A204.1 (cell line): ENCODE measurements at regions not wholly inside any gene's neighbourhood (a gene's known extent, or its start where the extent isn't known, plus 50 kb on each side); places are given as distances from the start of the nearest gene placed in this dataset.

Experiments
- FAIRE-seq: peaks from 2 replicates; lab custom pipeline; 2012; peaks lifted over from hg19 to GRCh38; lab: Jason Lieb, UNC

GRCh38 chr5:105978011-105978410 lies 1692.7 kb downstream of the EFNA5 start:
- FAIRE-seq = no peak

GRCh38 chr5:105977163-105977562 lies 1693.6 kb downstream of the EFNA5 start:
- no peak for FAIRE-seq

- FAIRE-seq = no peak
Measured at GRCh38 chr5:105970919-105971318, 1699.8 kb downstream of the EFNA5 start.

- no peak for FAIRE-seq
Measured at GRCh38 chr5:105968981-105969380, 1701.8 kb downstream of the EFNA5 start.

- FAIRE-seq = no peak
Measured at GRCh38 chr5:105963696-105964255, 1707.0 kb downstream of the EFNA5 start.

- no peak for FAIRE-seq
Measured at GRCh38 chr5:105961572-105961971, 1709.2 kb downstream of the EFNA5 start.

DNA sequence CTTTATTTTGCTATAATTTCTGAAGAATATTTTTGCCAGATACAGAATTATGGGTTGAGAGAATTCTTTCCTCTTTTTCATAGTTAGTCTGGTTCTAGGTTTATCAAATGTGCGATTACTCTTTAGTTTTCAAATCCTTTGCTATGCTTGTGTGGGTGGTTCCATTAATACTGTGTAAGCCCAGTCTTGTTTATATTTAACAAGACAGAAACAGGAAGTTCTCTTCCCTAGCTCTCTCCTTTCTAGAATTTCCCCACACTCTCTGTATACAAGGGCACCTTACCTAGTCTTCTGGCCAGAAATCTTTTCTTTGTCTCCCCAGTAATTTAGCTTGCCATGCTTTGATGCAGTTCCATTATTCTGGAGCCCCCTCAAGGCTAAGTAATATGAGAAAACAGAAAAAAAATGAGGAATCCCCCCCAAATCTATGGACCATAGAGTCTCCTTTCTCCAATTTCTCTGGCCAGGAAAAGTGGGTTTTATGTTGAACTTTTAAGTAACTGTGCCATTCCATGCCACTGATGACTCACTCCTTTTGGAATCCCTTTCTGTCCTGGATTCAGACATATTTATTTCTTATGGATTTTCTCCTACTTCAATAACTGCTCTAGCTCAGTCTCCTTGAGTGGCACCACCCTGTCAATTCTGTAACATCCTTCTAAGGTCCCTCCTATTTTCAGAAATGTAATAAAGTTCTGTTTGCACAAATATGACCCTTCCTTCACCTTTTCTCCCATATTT lies 1714.1 kb downstream of the EFNA5 start:
- no peak for FAIRE-seq

GRCh38 chr5:105954341-105954740 lies 1716.4 kb downstream of the EFNA5 start:
- FAIRE-seq = no peak

DNA sequence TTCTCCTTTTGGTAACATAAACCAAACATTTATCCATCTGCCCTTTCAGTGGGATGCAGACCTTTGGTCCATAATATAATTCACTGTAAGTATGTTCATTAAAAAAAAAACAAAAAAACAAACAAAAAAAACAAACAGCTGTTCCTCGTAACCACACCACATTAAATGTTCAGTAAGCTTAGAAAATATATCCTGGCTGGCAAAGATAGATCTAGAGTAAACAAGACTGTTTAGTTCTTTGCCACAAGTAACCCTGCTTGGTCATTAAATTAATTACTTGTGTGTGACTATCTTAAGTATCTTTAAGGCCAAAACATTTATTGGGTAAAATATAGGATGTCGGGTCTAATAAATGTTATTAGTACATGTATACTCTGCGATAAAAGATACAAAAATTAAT lies 1717.1 kb downstream of the EFNA5 start:
- no peak for FAIRE-seq

DNA sequence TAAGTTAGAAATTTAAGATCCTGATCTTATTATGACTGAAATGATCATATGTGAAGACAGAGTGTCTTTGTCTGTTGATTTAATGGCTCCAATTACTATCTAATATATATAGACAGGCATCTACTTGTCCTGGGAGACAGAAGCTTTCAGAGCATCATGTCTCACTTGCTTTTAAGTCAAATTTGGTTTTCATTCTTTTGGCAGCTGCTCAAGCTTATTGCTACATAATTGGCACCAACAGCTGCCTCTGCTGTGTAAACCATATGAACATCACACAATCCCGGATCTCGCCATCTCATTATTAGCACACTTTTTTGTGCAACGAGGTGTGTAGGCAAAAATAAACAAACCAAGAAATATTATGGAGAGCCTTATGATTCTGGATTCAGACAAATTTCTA lies 1717.9 kb downstream of the EFNA5 start:
- no peak for FAIRE-seq

DNA sequence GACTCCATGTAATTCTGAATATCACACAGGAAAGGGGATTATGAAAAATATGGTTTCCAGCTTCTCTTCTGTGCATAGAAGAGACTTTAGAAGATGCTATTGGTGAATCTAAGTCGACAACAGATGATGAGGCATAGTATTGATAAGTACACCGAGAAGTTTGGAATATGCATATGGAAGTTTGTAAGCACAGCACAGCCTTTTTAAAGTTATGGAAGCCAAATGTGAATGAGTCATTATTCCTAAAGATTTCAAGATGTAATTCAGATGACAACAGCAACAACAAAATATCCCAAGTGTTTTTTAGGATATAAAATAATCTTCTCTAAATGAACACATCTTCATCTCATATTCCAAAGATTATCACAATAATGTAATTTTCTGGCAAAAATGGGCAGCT lies 1723.3 kb downstream of the EFNA5 start:
- FAIRE-seq = no peak

DNA sequence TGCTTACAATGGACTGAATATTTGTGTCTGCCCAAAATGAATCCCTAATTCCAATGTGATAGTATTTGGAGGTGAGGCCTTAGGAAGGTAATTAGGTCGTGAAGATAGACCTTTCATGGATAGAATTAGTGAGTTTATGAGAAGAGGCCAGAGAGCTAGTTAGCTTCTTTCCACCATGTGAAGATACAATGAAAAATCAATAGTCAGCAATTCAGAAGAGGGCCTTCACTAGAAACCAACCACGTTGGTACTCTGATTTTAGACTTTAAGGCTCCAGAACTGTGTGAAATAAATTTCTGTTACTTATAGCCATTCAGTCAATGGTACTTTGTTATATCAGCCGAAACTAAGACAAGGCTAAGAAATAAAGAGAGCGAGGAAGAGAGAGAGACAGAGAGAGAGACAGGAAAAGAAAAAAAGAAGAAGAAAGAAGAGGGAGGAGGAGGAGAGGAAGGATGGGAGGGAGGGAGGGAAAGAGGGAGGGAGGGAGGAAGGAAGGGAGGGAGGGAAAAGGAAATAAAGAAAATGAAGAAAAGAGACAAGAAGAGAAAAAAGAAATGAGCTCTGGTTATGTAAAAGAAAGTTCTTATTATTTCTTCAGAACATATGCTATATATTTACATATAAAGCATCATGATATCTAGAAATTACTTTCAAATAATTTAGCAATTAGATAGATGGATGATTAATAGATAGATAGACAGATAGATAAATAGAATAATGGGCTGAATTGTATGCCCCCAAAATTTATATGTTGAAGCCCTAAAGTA lies 1725.3 kb downstream of the EFNA5 start:
- no peak for FAIRE-seq

DNA sequence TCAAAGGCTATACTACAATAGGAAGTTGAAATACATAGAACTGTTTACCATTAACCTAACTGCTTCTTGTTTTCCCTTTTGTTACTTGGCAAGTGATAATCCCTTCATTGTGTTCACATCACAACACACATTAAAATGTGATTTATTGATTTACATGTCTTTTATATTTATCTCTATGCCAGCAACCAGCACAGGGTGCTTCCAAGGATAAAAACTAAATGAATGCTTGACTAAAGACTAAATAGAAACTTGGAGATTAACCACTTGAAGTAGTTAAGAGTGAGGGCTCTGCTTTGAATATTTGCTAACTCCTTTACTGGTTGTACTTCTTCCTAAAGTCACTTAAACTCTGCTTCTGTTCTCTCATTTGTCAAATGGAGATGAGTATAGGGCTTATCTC lies 1730.6 kb downstream of the EFNA5 start:
- no peak for FAIRE-seq

GRCh38 chr5:105934171-105934570 lies 1736.6 kb downstream of the EFNA5 start:
- FAIRE-seq = no peak

GRCh38 chr5:105931881-105932421 lies 1738.8 kb downstream of the EFNA5 start:
- no peak for FAIRE-seq

- no peak for FAIRE-seq
Measured at GRCh38 chr5:105929858-105930257, 1740.9 kb downstream of the EFNA5 start.

DNA sequence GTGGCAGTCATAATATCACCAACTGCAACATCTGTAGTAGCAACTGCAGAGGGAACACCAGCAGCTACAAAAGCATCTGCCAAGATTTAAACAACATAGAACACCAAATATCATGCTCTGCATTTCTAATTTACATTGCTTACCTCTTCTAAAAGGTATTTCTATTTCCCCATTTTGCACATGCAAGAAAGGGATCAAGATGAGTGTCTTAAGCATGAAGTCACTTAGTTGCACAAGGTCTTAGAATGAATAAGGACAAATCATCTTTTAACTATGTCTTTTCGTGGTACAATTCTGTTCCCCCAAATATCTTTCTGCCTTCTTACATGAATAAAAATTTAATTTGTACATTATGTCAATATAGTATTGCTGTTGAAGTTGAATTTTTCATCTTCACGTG lies 1746.4 kb downstream of the EFNA5 start:
- no peak for FAIRE-seq

DNA sequence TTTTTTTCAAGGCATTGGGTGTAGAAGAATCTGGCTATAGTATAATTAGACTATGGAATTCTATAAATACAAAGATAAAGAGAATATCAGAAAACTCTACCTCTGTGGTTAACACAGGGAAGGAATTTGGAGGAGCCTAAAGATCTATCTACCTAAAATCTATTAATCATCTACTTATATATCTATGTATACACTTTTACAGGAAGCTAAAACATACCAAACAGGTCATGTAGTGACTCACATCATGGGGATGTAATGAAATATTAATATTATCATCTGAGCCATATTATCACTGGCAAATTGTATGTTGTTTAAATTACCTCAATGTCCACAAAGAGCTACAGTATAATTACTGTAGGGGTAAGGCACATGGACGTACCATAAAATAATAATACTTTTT lies 1748.2 kb downstream of the EFNA5 start:
- FAIRE-seq = no peak

DNA sequence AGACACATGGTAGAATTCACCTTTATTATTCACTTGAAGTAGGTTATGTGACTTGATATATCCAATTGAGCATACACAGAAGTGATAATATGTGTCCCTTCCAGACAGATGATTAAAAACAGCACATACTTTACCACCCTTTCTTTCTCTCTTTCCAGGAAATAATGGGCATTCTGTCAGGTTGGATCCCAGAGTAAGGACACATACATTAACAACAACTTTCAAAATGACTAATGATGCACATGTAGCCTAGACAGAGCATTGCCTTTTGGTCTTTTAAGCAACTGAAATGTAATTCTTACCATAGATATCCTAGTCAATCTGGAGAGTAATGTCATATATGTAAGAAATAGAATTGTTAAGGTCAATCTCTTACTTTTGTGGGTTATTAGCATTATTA lies 1748.7 kb downstream of the EFNA5 start:
- FAIRE-seq = no peak

DNA sequence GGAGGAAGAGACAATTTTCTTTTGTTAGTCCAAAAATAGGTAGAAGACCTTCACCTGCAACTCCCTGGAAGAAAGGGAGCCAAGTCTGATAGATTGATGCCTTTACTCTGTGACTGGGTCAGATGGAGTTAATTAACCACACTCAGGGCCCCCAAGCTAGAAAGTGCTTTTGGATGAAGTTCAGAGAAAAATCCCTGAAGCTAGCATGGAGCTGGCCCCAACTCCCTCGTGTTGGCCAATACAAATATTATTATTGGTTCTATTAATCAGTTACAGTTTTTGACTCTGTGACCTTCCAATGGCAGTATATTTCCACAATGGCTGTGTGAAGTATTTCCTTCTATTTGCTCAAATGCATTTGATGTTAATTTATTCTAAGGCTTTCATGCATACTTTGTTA lies 1753.5 kb downstream of the EFNA5 start:
- FAIRE-seq = no peak

- peak; percentile 80 for FAIRE-seq
Measured at GRCh38 chr5:105907016-105907415, 1763.7 kb downstream of the EFNA5 start.

DNA sequence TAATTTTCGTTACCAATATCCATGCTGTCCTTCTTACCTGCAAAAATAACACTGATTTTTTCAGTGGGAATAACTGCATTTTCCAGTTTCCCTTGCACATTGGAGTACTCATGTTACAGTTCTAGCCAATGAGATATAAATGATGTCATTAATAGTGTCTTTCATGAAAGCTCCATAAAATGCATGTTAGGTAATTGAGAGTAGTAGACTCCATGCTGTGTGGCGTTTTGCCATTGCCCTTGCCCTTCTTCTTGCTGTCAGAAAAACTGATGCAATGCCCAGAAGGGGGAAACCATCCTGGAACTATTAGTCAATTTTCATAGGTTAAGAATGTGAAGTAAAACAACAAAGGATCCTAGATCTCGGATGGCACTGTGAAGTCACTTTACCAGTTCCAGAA lies 1765.3 kb downstream of the EFNA5 start:
- no peak for FAIRE-seq

DNA sequence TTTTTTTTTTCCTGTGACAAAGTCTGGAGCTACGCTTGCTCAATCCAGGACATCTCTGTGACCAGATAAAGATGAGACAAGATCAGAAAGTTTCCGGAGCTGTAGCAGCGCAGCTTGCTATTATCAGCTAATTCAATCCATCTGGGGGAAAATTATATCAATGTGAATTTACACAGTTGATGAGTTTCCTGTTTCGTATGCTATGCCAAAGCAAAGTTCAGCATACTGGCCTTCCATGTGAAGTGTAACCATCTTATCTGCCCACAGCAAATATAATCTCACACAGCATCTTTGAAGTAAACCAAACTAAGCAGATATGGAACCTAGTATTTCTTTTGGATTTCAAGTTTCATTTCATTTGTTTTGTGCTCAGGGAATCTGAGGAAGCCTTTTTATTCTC lies 1767.7 kb downstream of the EFNA5 start:
- FAIRE-seq = no peak
